ENCODE measurements at regions not wholly inside any gene's neighbourhood (a gene's known extent, or its start where the extent isn't known, plus 50 kb on each side); places are given as distances from the start of the nearest gene placed in this dataset.

- no peaks in the 10 kb centered on the region; a peak in 1 of 4 replicates for H3K4me1 ChIP-seq (ENCODE audit: control insufficient read depth in 1 of 2, insufficient read depth in 2 of 2, low read depth in 1 of 2, low read length in 1 of 2)
- ChIA-PET POLR2A (no interaction called here), CTCF (no interaction called here)
- 65% methylated on average over 3 of the region's 3 CpGs for WGBS (ENCODE audit: low lambda C conversion rate)
- H3K27ac ChIP-seq (ENCODE audit: low read depth in 2 of 2, low read length in 1 of 2) = no peak overlapping the region
- no peaks in the 10 kb centered on the region for H4K20me1 ChIP-seq (ENCODE audit: insufficient read depth)
- no peaks in the 10 kb centered on the region for H3K9me2 ChIP-seq
- no peak for DNase-seq
- no peak overlapping the region for H3K4me2 ChIP-seq
- H3K4me3 ChIP-seq (ENCODE audit: low read depth in 2 of 2, low read length in 1 of 2) = no peak overlapping the region
- H3F3A ChIP-seq (replicated peaks; ENCODE audit: insufficient read depth) = no peaks in the 10 kb centered on the region
- no peak overlapping the region for H2AFZ ChIP-seq (ENCODE audit: low read depth)
- H3K79me2 ChIP-seq (ENCODE audit: insufficient read depth) = no peaks in the 10 kb centered on the region
- no peak overlapping the region for H3K9ac ChIP-seq
- no peaks in the 10 kb centered on the region for H3K9me3 ChIP-seq
- no peaks in the 10 kb centered on the region for H3K27me3 ChIP-seq (ENCODE audit: insufficient read depth)
- H3K36me3 ChIP-seq (replicated peaks in 1 of 2; ENCODE audit: control insufficient read depth in 1 of 2, insufficient read depth in 2 of 2, low read length in 1 of 2) = no peaks in the 10 kb centered on the region
- 0 out of 2 replicates have a peak, but pooled peaks have one; percentile 36 for TF ChIP-seq PBX3 (IDR thresholded peaks at IDR 0.05)
- TF ChIP-seq ZBTB33 (IDR thresholded peaks at IDR 0.05; ENCODE audit: borderline replicate concordance, low read depth) = no peak
These were observed 245.8 kb upstream of the NAV3 start for GRCh38 chr12:77584860-77585259.

- ChIA-PET CTCF (interaction anchor here (0.6 kb wide), 1 partner anchor 86 kb away, joined by 3 read pairs; no protein-coding TSS in a partner anchor), POLR2A (no interaction called here)
- no peaks in the 10 kb centered on the region for H3K27me3 ChIP-seq (ENCODE audit: insufficient read depth)
- H2AFZ ChIP-seq (ENCODE audit: low read depth) = no peak overlapping the region
- peaks cover 0 to 3% of the 10 kb centered on the region in 2 experiments for H3K36me3 ChIP-seq (replicated peaks in 1 of 2; ENCODE audit: control insufficient read depth in 1 of 2, insufficient read depth in 2 of 2, low read length in 1 of 2)
- H3F3A ChIP-seq (replicated peaks; ENCODE audit: insufficient read depth) = peaks cover 15% of the 10 kb centered on the region
- peak overlapping the region; percentile 53; the same call in 1 of the 2 replicates for H3K4me2 ChIP-seq
- DNase-seq = no peak
- no peaks in the 10 kb centered on the region for H3K9me2 ChIP-seq
- H3K4me1 ChIP-seq (ENCODE audit: control insufficient read depth in 1 of 2, insufficient read depth in 2 of 2, low read depth in 1 of 2, low read length in 1 of 2) = peaks cover 0 to 12% of the 10 kb centered on the region in 2 experiments; a peak in 2 of 4 replicates
- no peaks in the 10 kb centered on the region; the same call in 1 of the 2 replicates for H3K79me2 ChIP-seq (ENCODE audit: insufficient read depth)
- TF ChIP-seq TCF12 (IDR thresholded peaks at IDR 0.05) (peak; percentile 73), GATA2 (CRISPR knock-in tag; IDR thresholded peaks at IDR 0.05) (no peak), EP300 (IDR thresholded peaks at IDR 0.05; ENCODE audit: borderline replicate concordance in 1 of 2, low read depth in 1 of 2, low read length in 1 of 2) (peak in 1 of 2 experiments; percentile 44; a peak in 1 of 4 replicates), FOXJ3 (CRISPR knock-in tag; IDR thresholded peaks at IDR 0.05) (no peak), EZH2phosphoT487 (IDR thresholded peaks at IDR 0.05; ENCODE audit: borderline replicate concordance, low read depth) (no peak), TEAD4 (IDR thresholded peaks at IDR 0.05; ENCODE audit: borderline replicate concordance, insufficient read depth) (0 out of 2 replicates have a peak, but pooled peaks have one; percentile 20), NFIC (IDR thresholded peaks at IDR 0.05; ENCODE audit: borderline replicate concordance) (peak; percentile 47; the same call in 1 of the 2 replicates), MEF2A (IDR thresholded peaks at IDR 0.05; ENCODE audit: borderline replicate concordance, low read depth) (peak; percentile 25; the same call in 1 of the 2 replicates), CHD2 (IDR thresholded peaks at IDR 0.05; ENCODE audit: low read length, partially characterized antibody) (no peak), JUND (IDR thresholded peaks at IDR 0.05) (peak; percentile 13; the same call in 1 of the 2 replicates)
- H3K4me3 ChIP-seq (ENCODE audit: low read depth in 2 of 2, low read length in 1 of 2) = no peak overlapping the region
- H4K20me1 ChIP-seq (ENCODE audit: insufficient read depth) = no peaks in the 10 kb centered on the region
- WGBS (ENCODE audit: low lambda C conversion rate) = 28% methylated on average over 4 of the region's 4 CpGs
- no peak overlapping the region for H3K9ac ChIP-seq
- H3K9me3 ChIP-seq = no peaks in the 10 kb centered on the region
- H3K27ac ChIP-seq (ENCODE audit: low read depth in 2 of 2, low read length in 1 of 2) = peak overlapping the region; percentile 70 to 82; a peak in 3 of 4 replicates
These were observed 252.1 kb upstream of the NAV3 start for GRCh38 chr12:77578466-77579220.
